ENCODE measurements at regions not wholly inside any gene's neighbourhood (a gene's known extent, or its start where the extent isn't known, plus 50 kb on each side); places are given as distances from the start of the nearest gene placed in this dataset.

GRCh38 chr6:47117314-47117713 is 75.2 kb upstream of the ADGRF1 start:
- TF ChIP-seq POLR2A (conservative IDR thresholded peaks at IDR 0.05), result no peak
- no peak for TF ChIP-seq RBBP5 (IDR thresholded peaks at IDR 0.05; ENCODE audit: borderline replicate concordance, insufficient read depth, low read length, poor library complexity, severe bottlenecking)
- no peak for TF ChIP-seq PRPF4 (IDR thresholded peaks at IDR 0.05; ENCODE audit: insufficient read depth, low read depth, low read length, poor library complexity, severe bottlenecking)
- TF ChIP-seq, protein P1, sequence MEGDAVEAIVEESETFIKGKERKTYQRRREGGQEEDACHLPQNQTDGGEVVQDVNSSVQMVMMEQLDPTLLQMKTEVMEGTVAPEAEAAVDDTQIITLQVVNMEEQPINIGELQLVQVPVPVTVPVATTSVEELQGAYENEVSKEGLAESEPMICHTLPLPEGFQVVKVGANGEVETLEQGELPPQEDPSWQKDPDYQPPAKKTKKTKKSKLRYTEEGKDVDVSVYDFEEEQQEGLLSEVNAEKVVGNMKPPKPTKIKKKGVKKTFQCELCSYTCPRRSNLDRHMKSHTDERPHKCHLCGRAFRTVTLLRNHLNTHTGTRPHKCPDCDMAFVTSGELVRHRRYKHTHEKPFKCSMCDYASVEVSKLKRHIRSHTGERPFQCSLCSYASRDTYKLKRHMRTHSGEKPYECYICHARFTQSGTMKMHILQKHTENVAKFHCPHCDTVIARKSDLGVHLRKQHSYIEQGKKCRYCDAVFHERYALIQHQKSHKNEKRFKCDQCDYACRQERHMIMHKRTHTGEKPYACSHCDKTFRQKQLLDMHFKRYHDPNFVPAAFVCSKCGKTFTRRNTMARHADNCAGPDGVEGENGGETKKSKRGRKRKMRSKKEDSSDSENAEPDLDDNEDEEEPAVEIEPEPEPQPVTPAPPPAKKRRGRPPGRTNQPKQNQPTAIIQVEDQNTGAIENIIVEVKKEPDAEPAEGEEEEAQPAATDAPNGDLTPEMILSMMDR (IDR thresholded peaks at IDR 0.05 in 2 of 3, conservative IDR thresholded peaks at IDR 0.05 in 1 of 3; ENCODE audit: insufficient read depth in 2 of 3, low read depth in 1 of 3, low read length in 3 of 3), result no peak
- TF ChIP-seq ZNF232 (CRISPR knock-in tag; IDR thresholded peaks at IDR 0.05), result no peak
- TF ChIP-seq, protein P2, sequence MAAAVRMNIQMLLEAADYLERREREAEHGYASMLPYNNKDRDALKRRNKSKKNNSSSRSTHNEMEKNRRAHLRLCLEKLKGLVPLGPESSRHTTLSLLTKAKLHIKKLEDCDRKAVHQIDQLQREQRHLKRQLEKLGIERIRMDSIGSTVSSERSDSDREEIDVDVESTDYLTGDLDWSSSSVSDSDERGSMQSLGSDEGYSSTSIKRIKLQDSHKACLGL (CRISPR knock-in tag; IDR thresholded peaks at IDR 0.05; ENCODE audit: borderline replicate concordance, poor library complexity, severe bottlenecking), result no peak
- TF ChIP-seq SMARCA5 (IDR thresholded peaks at IDR 0.05), result no peak
- no peak for TF ChIP-seq CEBPZ (IDR thresholded peaks at IDR 0.05; ENCODE audit: borderline replicate concordance, low read depth, low read length)
